ENCODE measurements at regions not wholly inside any gene's neighbourhood (a gene's known extent, or its start where the extent isn't known, plus 50 kb on each side); places are given as distances from the start of the nearest gene placed in this dataset.

DNA sequence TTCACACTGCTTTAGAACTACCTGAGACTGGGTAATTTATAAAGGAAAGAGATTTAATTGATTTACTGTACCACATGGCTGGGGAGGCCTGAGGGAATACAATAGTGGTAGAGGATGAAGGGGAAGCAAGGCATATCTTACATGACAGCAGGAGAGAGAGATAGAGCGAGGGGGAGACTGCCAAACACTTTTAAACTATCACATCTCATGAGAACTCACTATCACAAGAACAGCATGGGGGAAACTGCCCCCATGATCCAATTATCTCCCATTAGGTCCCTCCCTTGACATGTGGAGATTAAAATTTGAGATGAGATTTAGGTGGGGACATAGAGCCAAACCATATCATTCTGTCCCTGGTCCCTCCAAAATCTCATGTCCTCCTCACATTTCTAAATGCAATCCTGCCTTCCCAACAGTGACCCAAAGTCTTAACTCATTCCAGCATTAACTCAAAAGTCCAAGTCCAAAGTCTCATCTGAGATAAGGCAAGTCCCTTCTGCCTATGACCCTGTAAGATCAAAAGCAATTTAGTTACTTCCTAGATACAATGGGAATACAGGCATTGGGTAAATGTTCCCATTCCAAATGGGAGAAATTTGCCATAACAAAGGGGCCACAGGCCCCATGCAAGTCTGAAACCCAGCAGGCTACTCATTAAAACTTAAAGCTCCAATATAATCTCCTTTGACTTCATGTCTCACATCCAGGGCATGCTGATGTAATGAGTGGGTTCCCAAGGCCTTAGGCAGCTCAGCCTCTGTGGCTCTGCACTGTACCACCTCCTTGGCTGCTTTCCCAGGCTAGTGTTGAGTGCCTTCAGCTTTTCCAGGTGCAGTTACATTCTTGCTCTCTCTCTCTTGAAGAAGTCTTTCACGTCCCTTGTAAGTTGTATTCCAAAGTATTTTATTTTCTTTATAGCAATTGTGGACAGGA is 481.7 kb upstream of the TGFBR2 start (continued):
- TF ChIP-seq, protein P1, sequence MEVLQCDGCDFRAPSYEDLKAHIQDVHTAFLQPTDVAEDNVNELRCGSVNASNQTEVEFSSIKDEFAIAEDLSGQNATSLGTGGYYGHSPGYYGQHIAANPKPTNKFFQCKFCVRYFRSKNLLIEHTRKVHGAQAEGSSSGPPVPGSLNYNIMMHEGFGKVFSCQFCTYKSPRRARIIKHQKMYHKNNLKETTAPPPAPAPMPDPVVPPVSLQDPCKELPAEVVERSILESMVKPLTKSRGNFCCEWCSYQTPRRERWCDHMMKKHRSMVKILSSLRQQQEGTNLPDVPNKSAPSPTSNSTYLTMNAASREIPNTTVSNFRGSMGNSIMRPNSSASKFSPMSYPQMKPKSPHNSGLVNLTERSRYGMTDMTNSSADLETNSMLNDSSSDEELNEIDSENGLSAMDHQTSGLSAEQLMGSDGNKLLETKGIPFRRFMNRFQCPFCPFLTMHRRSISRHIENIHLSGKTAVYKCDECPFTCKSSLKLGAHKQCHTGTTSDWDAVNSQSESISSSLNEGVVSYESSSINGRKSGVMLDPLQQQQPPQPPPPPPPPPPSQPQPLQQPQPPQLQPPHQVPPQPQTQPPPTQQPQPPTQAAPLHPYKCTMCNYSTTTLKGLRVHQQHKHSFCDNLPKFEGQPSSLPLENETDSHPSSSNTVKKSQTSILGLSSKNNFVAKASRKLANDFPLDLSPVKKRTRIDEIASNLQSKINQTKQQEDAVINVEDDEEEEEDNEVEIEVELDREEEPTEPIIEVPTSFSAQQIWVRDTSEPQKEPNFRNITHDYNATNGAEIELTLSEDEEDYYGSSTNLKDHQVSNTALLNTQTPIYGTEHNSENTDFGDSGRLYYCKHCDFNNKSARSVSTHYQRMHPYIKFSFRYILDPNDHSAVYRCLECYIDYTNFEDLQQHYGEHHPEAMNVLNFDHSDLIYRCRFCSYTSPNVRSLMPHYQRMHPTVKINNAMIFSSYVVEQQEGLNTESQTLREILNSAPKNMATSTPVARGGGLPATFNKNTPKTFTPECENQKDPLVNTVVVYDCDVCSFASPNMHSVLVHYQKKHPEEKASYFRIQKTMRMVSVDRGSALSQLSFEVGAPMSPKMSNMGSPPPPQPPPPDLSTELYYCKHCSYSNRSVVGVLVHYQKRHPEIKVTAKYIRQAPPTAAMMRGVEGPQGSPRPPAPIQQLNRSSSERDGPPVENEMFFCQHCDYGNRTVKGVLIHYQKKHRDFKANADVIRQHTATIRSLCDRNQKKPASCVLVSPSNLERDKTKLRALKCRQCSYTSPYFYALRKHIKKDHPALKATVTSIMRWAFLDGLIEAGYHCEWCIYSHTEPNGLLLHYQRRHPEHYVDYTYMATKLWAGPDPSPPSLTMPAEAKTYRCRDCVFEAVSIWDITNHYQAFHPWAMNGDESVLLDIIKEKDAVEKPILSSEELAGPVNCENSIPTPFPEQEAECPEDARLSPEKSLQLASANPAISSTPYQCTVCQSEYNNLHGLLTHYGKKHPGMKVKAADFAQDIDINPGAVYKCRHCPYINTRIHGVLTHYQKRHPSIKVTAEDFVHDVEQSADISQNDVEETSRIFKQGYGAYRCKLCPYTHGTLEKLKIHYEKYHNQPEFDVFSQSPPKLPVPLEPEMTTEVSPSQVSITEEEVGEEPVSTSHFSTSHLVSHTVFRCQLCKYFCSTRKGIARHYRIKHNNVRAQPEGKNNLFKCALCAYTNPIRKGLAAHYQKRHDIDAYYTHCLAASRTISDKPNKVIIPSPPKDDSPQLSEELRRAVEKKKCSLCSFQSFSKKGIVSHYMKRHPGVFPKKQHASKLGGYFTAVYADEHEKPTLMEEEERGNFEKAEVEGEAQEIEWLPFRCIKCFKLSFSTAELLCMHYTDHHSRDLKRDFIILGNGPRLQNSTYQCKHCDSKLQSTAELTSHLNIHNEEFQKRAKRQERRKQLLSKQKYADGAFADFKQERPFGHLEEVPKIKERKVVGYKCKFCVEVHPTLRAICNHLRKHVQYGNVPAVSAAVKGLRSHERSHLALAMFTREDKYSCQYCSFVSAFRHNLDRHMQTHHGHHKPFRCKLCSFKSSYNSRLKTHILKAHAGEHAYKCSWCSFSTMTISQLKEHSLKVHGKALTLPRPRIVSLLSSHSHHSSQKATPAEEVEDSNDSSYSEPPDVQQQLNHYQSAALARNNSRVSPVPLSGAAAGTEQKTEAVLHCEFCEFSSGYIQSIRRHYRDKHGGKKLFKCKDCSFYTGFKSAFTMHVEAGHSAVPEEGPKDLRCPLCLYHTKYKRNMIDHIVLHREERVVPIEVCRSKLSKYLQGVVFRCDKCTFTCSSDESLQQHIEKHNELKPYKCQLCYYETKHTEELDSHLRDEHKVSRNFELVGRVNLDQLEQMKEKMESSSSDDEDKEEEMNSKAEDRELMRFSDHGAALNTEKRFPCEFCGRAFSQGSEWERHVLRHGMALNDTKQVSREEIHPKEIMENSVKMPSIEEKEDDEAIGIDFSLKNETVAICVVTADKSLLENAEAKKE (CRISPR knock-in tag; IDR thresholded peaks at IDR 0.05), result 0 out of 2 replicates have a peak, but pooled peaks have one; percentile 47

DNA sequence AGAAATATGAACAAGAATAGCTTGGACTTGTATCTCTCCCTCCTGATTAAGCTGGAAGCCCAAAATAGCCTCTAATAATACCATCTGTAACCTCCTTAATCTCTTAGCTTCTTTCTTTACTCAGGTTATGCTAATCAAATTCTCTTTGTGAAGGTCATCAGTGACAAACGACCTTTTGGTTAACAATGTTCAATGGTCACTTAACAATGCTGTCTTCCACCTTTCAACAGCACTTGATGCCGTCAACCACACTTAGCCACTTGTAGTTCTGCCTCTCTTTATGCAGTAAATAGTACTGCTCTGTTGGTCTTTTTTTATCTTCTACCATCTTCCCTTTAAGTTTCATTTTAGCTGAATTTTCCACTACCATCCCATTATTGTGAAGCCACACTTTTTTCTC is 476.6 kb upstream of the TGFBR2 start:
- Histone ChIP-seq H4K20me1 (replicated peaks; ENCODE audit: insufficient read depth) (no peaks in the 10 kb centered on the region), H3K27me3 (ENCODE audit: insufficient read depth) (no peaks in the 10 kb centered on the region), H3K36me3 (ENCODE audit: insufficient read depth) (no peaks in the 10 kb centered on the region), H3K9me2 (ENCODE audit: insufficient read depth) (peaks cover 7% of the 10 kb centered on the region; the same call in 1 of the 2 replicates), H3K4me1 (ENCODE audit: insufficient read depth) (peaks cover 2% of the 10 kb centered on the region; the same call in 1 of the 2 replicates), H3K4me3 (no peak overlapping the region), H3K79me2 (replicated peaks; ENCODE audit: insufficient read depth) (no peaks in the 10 kb centered on the region), H3F3A (replicated peaks; ENCODE audit: low read depth) (no peaks in the 10 kb centered on the region), H2AFZ (no peak overlapping the region), H3K4me2 (no peak overlapping the region), H3K27ac (ENCODE audit: low read depth) (no peak overlapping the region)
- Mint-ChIP-seq H3K36me3 (ENCODE audit: low read depth) (no peaks in the 10 kb centered on the region), H3K27ac (no peak overlapping the region), H3K4me3 (no peak overlapping the region), H3K27me3 (ENCODE audit: insufficient read depth, low read depth, poor library complexity) (no peaks in the 10 kb centered on the region), H3K9me3 (peaks cover 12% of the 10 kb centered on the region; the same call in 2 of the 3 replicates), H3K4me1 (peaks cover 5% of the 10 kb centered on the region)
- DNase-seq (ENCODE audit: low spot score), result no peak
- ATAC-seq, result no peak
- TF ChIP-seq, protein P1 (CRISPR knock-in tag; IDR thresholded peaks at IDR 0.05), result no peak
- TF ChIP-seq NANOG (IDR thresholded peaks at IDR 0.05; ENCODE audit: borderline replicate concordance) (no peak), EZH2phosphoT487 (IDR thresholded peaks at IDR 0.05; ENCODE audit: unreplicated experiment) (no peak), JUNB (IDR thresholded peaks at IDR 0.05; ENCODE audit: unreplicated experiment) (no peak), EZH2 (IDR thresholded peaks at IDR 0.05; ENCODE audit: low read depth, unreplicated experiment) (no peak), STAT1 (IDR thresholded peaks at IDR 0.05; ENCODE audit: unreplicated experiment) (no peak)
- TF ChIP-seq, protein P2, sequence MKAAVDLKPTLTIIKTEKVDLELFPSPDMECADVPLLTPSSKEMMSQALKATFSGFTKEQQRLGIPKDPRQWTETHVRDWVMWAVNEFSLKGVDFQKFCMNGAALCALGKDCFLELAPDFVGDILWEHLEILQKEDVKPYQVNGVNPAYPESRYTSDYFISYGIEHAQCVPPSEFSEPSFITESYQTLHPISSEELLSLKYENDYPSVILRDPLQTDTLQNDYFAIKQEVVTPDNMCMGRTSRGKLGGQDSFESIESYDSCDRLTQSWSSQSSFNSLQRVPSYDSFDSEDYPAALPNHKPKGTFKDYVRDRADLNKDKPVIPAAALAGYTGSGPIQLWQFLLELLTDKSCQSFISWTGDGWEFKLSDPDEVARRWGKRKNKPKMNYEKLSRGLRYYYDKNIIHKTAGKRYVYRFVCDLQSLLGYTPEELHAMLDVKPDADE (IDR thresholded peaks at IDR 0.05), result no peak

Measured in GM23338 (cell line).